HG03439 (cell line): ENCODE measurements at regions not wholly inside any gene's neighbourhood (a gene's known extent, or its start where the extent isn't known, plus 50 kb on each side); places are given as distances from the start of the nearest gene placed in this dataset.

Experiments
- ATAC-seq: cut with Tn5 transposase; IDR thresholded peaks from one replicate; pipeline ENCODE4 v1.9.1; 2021; ENCODE audit warnings: mild to moderate bottlenecking, moderate library complexity; ENCODE audit not compliant: unreplicated experiment

- ATAC-seq, result peak; percentile 87
Measured at GRCh38 chr6:11366183-11366933, 133.9 kb upstream of the NEDD9 start.

GRCh38 chr6:11364971-11365397, 132.5 kb upstream of the NEDD9 start:
- ATAC-seq, result no peak

- no peak for ATAC-seq
Measured at GRCh38 chr6:11363881-11364576, 131.6 kb upstream of the NEDD9 start.

- ATAC-seq, result no peak
Measured at GRCh38 chr6:11362564-11362963, 130.1 kb upstream of the NEDD9 start.

- no peak for ATAC-seq
Measured at GRCh38 chr6:11358904-11359830, 126.7 kb upstream of the NEDD9 start.

GRCh38 chr6:11357285-11357684, 124.8 kb upstream of the NEDD9 start:
- no peak for ATAC-seq

- ATAC-seq, result no peak
Measured at GRCh38 chr6:11356404-11357155, 124.1 kb upstream of the NEDD9 start.

- no peak for ATAC-seq
Measured at GRCh38 chr6:11353921-11354389, 121.5 kb upstream of the NEDD9 start.

GRCh38 chr6:11350294-11350693, 117.8 kb upstream of the NEDD9 start:
- no peak for ATAC-seq

- no peak for ATAC-seq
Measured at GRCh38 chr6:11349880-11350279, 117.4 kb upstream of the NEDD9 start.

GRCh38 chr6:11346516-11346915, 114.0 kb upstream of the NEDD9 start:
- ATAC-seq, result no peak

- ATAC-seq, result no peak
Measured at GRCh38 chr6:11345536-11345935, 113.1 kb upstream of the NEDD9 start.

GRCh38 chr6:11343963-11344723, 111.7 kb upstream of the NEDD9 start:
- no peak for ATAC-seq

GRCh38 chr6:11341867-11342266, 109.4 kb upstream of the NEDD9 start:
- no peak for ATAC-seq

- ATAC-seq, result no peak
Measured at GRCh38 chr6:11341303-11341702, 108.8 kb upstream of the NEDD9 start.

GRCh38 chr6:11339380-11339779, 106.9 kb upstream of the NEDD9 start:
- ATAC-seq, result no peak

- no peak for ATAC-seq
Measured at GRCh38 chr6:11337306-11337705, 104.8 kb upstream of the NEDD9 start.

GRCh38 chr6:11335826-11336225, 103.4 kb upstream of the NEDD9 start:
- ATAC-seq, result no peak

- no peak for ATAC-seq
Measured at GRCh38 chr6:11333132-11333849, 100.8 kb upstream of the NEDD9 start.
